ENCODE measurements at regions not wholly inside any gene's neighbourhood (a gene's known extent, or its start where the extent isn't known, plus 50 kb on each side); places are given as distances from the start of the nearest gene placed in this dataset.
"Not testable (repeated sequence)": the region's sequence is repeated elsewhere in the genome, so short reads cannot be mapped to it uniquely, and the experiment has no call there.

DNA sequence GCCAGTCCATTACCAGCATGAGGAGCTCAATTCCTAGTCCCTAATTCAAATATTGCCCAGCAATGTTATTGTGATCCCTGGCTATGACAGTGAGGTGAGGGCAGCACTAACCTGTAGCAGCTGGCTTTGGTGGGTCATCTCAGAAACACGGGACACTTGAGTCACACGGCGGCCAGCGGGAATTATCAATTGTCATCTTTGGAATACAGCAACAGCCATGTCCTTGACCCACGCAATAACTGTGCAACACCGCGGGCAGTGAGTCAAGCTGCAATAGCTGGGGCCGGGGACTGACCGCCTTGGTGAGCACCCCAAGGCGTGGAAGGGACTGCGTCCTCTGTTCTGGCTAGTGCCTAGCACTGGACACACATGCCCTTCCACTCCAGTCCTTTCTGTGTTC is 62.5 kb upstream of the ALDH1B1 start:
- H3K9me3 ChIP-seq (ENCODE audit: insufficient read depth, low read depth) = no peaks in the 10 kb centered on the region
- intact Hi-C loops (cut with micrococcal nuclease; ENCODE audit: unreplicated experiment) = no loop called here
- ChIA-PET POLR2A (ENCODE audit: unreplicated experiment) (no interaction called here), CTCF (no interaction called here)
- no peaks in the 10 kb centered on the region for H3K36me3 ChIP-seq (ENCODE audit: low read depth)
- no peak overlapping the region for H2AFZ ChIP-seq
- H3K4me3 ChIP-seq = no peak overlapping the region
- no peak for DNase-seq
- no peak overlapping the region for H3K27ac ChIP-seq
- H3K9me2 ChIP-seq (ENCODE audit: insufficient read depth) = no peaks in the 10 kb centered on the region
- H3K79me2 ChIP-seq (ENCODE audit: low read depth) = no peaks in the 10 kb centered on the region
- H3F3A ChIP-seq (ENCODE audit: insufficient read depth, low read depth) = no peaks in the 10 kb centered on the region
- no TSS peak for BruUV-seq (replicated peaks)
- no peak overlapping the region for H3K4me2 ChIP-seq
- no peaks in the 10 kb centered on the region for H4K20me1 ChIP-seq (ENCODE audit: insufficient read depth)
- TF ChIP-seq EZH2 (IDR thresholded peaks at IDR 0.05; ENCODE audit: low read depth) = no peak
- TF ChIP-seq CTCF (conservative IDR thresholded peaks at IDR 0.05) = no peak
- no peaks in the 10 kb centered on the region for H3K4me1 ChIP-seq (replicated peaks; ENCODE audit: insufficient read depth)
- H3K27me3 ChIP-seq (ENCODE audit: insufficient read depth, low read depth) = no peaks in the 10 kb centered on the region

DNA sequence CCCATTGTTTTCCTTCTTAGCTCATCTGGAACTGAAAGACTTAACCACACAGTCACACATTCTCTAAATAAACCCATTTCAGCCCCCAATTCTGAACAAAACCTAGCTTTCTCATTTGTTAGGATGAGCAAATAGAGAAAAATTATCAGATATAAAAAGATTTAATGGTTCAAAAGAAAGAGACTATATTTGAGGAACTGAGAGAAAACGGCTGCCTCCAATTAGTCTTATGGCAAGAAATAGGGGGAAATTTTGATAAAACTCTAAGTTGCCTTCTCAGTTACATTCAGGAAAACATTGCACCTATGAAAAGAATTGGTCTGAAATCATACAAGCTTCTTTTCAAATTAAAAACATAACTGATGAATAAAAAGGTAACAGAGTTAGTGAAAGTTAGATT is 63.7 kb upstream of the ALDH1B1 start:
- Histone ChIP-seq H3F3A (ENCODE audit: insufficient read depth, low read depth) (no peaks in the 10 kb centered on the region), H3K27me3 (ENCODE audit: insufficient read depth, low read depth) (no peaks in the 10 kb centered on the region), H3K4me3 (no peak overlapping the region), H3K27ac (no peak overlapping the region), H3K9me3 (ENCODE audit: insufficient read depth, low read depth) (no peaks in the 10 kb centered on the region), H3K9me2 (ENCODE audit: insufficient read depth) (no peaks in the 10 kb centered on the region), H3K79me2 (ENCODE audit: low read depth) (no peaks in the 10 kb centered on the region), H4K20me1 (ENCODE audit: insufficient read depth) (no peaks in the 10 kb centered on the region), H3K36me3 (ENCODE audit: low read depth) (no peaks in the 10 kb centered on the region), H2AFZ (no peak overlapping the region), H3K4me2 (no peak overlapping the region), H3K4me1 (replicated peaks; ENCODE audit: insufficient read depth) (no peaks in the 10 kb centered on the region)
- DNase-seq = no peak
- BruUV-seq (replicated peaks) = no TSS peak
- ChIA-PET CTCF (no interaction called here), POLR2A (ENCODE audit: unreplicated experiment) (no interaction called here)
- TF ChIP-seq EZH2 (IDR thresholded peaks at IDR 0.05; ENCODE audit: low read depth) (no peak), CTCF (conservative IDR thresholded peaks at IDR 0.05) (no peak)
- intact Hi-C loops (cut with micrococcal nuclease; ENCODE audit: unreplicated experiment) = no loop called here

DNA sequence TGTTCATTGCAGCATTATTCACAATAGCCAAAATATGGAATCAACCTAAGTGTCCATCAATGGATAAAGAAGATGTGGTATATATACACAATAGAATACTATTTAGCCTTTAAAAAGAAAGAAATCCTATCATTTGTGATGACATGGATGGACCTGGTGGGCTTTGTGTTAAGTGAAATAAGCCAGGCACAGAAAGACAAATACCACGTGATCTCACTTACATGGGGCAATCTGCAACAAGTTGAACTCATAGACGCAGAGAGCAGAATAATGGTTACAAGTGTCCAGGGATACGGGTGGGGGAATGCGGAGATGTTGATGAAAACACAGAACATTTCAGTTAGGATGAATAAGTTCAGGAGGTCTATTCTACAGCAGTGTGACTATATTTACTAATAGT is 66.4 kb upstream of the ALDH1B1 start:
- ChIA-PET CTCF (no interaction called here), POLR2A (ENCODE audit: unreplicated experiment) (no interaction called here)
- Histone ChIP-seq H3K27me3 (ENCODE audit: insufficient read depth, low read depth) (no peaks in the 10 kb centered on the region), H3K4me3 (no peak overlapping the region), H3K9me2 (ENCODE audit: insufficient read depth) (no peaks in the 10 kb centered on the region), H3K36me3 (ENCODE audit: low read depth) (no peaks in the 10 kb centered on the region), H3K4me1 (replicated peaks; ENCODE audit: insufficient read depth) (no peaks in the 10 kb centered on the region), H3K4me2 (no peak overlapping the region), H3K27ac (no peak overlapping the region), H2AFZ (no peak overlapping the region), H3K79me2 (ENCODE audit: low read depth) (no peaks in the 10 kb centered on the region), H3K9me3 (ENCODE audit: insufficient read depth, low read depth) (no peaks in the 10 kb centered on the region), H3F3A (ENCODE audit: insufficient read depth, low read depth) (no peaks in the 10 kb centered on the region), H4K20me1 (ENCODE audit: insufficient read depth) (no peaks in the 10 kb centered on the region)
- BruUV-seq (replicated peaks) = no TSS peak
- intact Hi-C loops (cut with micrococcal nuclease; ENCODE audit: unreplicated experiment) = no loop called here
- TF ChIP-seq CTCF (conservative IDR thresholded peaks at IDR 0.05) (no peak), EZH2 (IDR thresholded peaks at IDR 0.05; ENCODE audit: low read depth) (no peak)
- no peak for DNase-seq

DNA sequence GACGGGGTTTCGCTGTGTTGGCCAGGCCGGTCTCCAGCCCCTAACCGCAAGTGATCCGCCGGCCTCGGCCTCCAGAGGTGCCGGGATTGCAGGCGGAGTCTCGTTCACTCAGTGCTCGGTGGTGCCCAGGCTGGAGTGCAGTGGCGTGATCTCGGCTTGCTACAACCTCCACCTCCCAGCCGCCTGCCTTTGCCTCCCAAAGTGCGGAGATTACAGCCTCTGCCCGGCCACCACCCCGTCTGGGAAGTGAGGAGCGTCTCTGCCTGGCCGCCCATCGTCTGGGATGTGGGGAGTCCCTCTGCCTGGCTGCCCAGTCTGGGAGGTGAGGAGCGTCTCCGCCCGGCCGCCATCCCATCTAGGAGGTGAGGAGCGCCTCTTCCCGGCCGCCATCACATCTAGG is 68.3 kb upstream of the ALDH1B1 start:
- H3K27me3 ChIP-seq (ENCODE audit: insufficient read depth, low read depth); BruUV-seq (replicated peaks); CTCF ChIA-PET; H2AFZ ChIP-seq; DNase-seq; H4K20me1 ChIP-seq (ENCODE audit: insufficient read depth); H3K4me3 ChIP-seq; H3K36me3 ChIP-seq (ENCODE audit: low read depth); H3F3A ChIP-seq (ENCODE audit: insufficient read depth, low read depth); H3K9me3 ChIP-seq (ENCODE audit: insufficient read depth, low read depth); POLR2A ChIA-PET (ENCODE audit: unreplicated experiment); H3K4me2 ChIP-seq; H3K9me2 ChIP-seq (ENCODE audit: insufficient read depth); intact Hi-C loops (cut with micrococcal nuclease; ENCODE audit: unreplicated experiment); H3K79me2 ChIP-seq (ENCODE audit: low read depth); H3K4me1 ChIP-seq (replicated peaks; ENCODE audit: insufficient read depth); H3K27ac ChIP-seq: not testable (repeated sequence)
